OCI-LY3 (cell line): ENCODE measurements at regions not wholly inside any gene's neighbourhood (a gene's known extent, or its start where the extent isn't known, plus 50 kb on each side); places are given as distances from the start of the nearest gene placed in this dataset.

ENCODE experiments used
- H2AFZ ChIP-seq: fragments of 200-600, 300-600 bp; shearing (Covaris generic); 2 replicates; pipeline ENCODE4 v1.6.0; 2014; ENCODE audit warnings: antibody characterized with exemption, low read depth, low read length
- H3K27ac ChIP-seq: fragments of 200-600, 300-600 bp; sonication (generic); 2 replicates; pipeline ENCODE4 v1.5.1; 2014; ENCODE audit warnings: mild to moderate bottlenecking, low read length, moderate library complexity, mixed read lengths
- H3K27me3 ChIP-seq: fragments of 200-600, 300-600 bp; sonication (generic); 2 replicates; pipeline ENCODE4 v1.6.1; 2014; ENCODE audit warnings: low read depth, low read length, mixed read lengths
- H3K36me3 ChIP-seq: fragments of 200-600, 300-600 bp; sonication (generic); replicated peaks from 2 replicates; pipeline ENCODE3; 2014; ENCODE audit warnings: low read depth, low read length, mixed read lengths
- H3K4me1 ChIP-seq: fragments of 300-600, 200-600 bp; sonication (generic); 2 replicates; pipeline ENCODE4 v1.6.1; 2014; ENCODE audit warnings: low read length, mixed read lengths
- H3K4me2 ChIP-seq: fragments of 200-600, 300-600 bp; sonication (generic); 2 replicates; pipeline ENCODE4 v1.6.1; 2014; ENCODE audit warnings: low read length, mixed read lengths
- H3K4me3 ChIP-seq: fragments of 300-600, 200-600 bp; sonication (generic); 2 replicates; pipeline ENCODE4 v1.5.1; 2014; ENCODE audit warnings: antibody characterized with exemption, mild to moderate bottlenecking, low read length, moderate library complexity
- H3K79me2 ChIP-seq: fragments of 300-600, 200-600 bp; shearing (Covaris generic); 2 replicates; pipeline ENCODE4 v1.6.1; 2014; ENCODE audit warnings: mild to moderate bottlenecking, low read length, mixed read lengths
- H3K9ac ChIP-seq: fragments of 300-600, 200-600 bp; shearing (Covaris generic); 2 replicates; pipeline ENCODE4 v1.6.0; 2014; ENCODE audit warnings: mild to moderate bottlenecking, low read length, moderate library complexity
- H3K9me3 ChIP-seq: fragments of 200-600, 300-600 bp; shearing (Covaris generic); 2 replicates; pipeline ENCODE4 v1.6.1; 2014; ENCODE audit warnings: low read length, mixed read lengths; ENCODE audit not compliant: insufficient read depth
- H4K20me1 ChIP-seq: fragments of 200-600, 300-600 bp; sonication (generic); 2 replicates; pipeline ENCODE4 v1.6.1; 2016; ENCODE audit warnings: low read length, mixed read lengths; ENCODE audit not compliant: insufficient read depth
- EZH2phosphoT487 ChIP-seq: fragments of 200-600 bp; shearing (Covaris generic); IDR thresholded peaks from 2 replicates; pipeline ENCODE4 v1.6.1; 2018; ENCODE audit warnings: antibody characterized with exemption, mixed run types, low read depth
- TF ChIP-seq, protein P1 (sequence below): fragments of 200-600, 300-600 bp; sonication (generic); IDR thresholded peaks from 2 replicates; pipeline ENCODE4 v1.5.1; 2014; ENCODE audit warnings: antibody characterized with exemption, low read length, low read depth

DNA sequence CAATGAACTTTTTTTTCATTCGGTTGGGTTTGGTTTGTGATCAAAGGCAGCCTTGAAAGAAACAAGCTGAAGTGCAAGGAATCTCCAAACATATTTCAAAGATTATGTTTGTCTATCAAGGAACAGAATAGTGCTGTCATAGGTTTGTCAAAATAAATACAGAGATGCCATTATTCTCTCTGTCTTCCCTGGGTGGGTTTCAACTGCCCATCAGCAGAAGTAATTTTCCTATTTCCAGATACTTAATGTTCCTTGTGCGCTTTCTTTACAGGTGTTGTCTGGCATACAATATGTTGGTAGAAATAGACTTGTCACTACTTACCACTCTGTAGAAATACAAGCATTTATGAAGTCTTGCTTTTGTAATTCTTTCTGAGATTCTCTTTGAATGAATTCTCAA is 294.9 kb downstream of the PDHA2 start:
- no peaks in the 10 kb centered on the region for H3K36me3 ChIP-seq
- TF ChIP-seq EZH2phosphoT487 = no peak
- TF ChIP-seq, protein P1, sequence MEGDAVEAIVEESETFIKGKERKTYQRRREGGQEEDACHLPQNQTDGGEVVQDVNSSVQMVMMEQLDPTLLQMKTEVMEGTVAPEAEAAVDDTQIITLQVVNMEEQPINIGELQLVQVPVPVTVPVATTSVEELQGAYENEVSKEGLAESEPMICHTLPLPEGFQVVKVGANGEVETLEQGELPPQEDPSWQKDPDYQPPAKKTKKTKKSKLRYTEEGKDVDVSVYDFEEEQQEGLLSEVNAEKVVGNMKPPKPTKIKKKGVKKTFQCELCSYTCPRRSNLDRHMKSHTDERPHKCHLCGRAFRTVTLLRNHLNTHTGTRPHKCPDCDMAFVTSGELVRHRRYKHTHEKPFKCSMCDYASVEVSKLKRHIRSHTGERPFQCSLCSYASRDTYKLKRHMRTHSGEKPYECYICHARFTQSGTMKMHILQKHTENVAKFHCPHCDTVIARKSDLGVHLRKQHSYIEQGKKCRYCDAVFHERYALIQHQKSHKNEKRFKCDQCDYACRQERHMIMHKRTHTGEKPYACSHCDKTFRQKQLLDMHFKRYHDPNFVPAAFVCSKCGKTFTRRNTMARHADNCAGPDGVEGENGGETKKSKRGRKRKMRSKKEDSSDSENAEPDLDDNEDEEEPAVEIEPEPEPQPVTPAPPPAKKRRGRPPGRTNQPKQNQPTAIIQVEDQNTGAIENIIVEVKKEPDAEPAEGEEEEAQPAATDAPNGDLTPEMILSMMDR = no peak
- H3K27ac ChIP-seq = no peak overlapping the region
- no peak overlapping the region for H2AFZ ChIP-seq
- H3K79me2 ChIP-seq = no peaks in the 10 kb centered on the region
- no peak overlapping the region for H3K9ac ChIP-seq
- H3K27me3 ChIP-seq = no peaks in the 10 kb centered on the region
- no peaks in the 10 kb centered on the region for H3K4me1 ChIP-seq
- no peak overlapping the region for H3K4me3 ChIP-seq
- H4K20me1 ChIP-seq = no peaks in the 10 kb centered on the region
- no peaks in the 10 kb centered on the region for H3K9me3 ChIP-seq
- no peak overlapping the region for H3K4me2 ChIP-seq

DNA sequence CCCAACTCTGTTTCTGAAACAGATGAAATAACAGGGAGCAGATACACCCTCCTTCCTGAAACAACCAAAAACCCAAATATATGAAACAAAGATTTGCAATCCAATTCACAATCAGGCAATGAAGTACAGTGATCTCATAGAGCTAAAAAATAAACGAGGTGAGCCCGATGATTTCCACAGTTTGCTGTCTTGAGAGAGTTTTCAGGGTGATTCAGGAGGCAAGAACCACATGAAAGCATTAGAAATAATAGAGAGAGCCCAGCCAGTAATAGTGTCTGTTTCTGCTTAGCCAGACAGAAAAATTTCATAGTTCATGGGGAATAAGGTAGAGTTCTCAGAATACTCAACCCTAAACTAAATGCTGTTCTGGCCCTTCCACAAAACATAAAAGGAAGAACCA is 296.2 kb downstream of the PDHA2 start:
- Histone ChIP-seq H3K4me3 (no peak overlapping the region), H3K9me3 (no peaks in the 10 kb centered on the region), H4K20me1 (no peaks in the 10 kb centered on the region), H3K4me1 (no peaks in the 10 kb centered on the region), H2AFZ (no peak overlapping the region), H3K9ac (no peak overlapping the region), H3K4me2 (no peak overlapping the region), H3K79me2 (no peaks in the 10 kb centered on the region), H3K36me3 (no peaks in the 10 kb centered on the region), H3K27ac (no peak overlapping the region), H3K27me3 (no peaks in the 10 kb centered on the region)
- TF ChIP-seq EZH2phosphoT487 = no peak
- TF ChIP-seq, protein P1 = no peak

DNA sequence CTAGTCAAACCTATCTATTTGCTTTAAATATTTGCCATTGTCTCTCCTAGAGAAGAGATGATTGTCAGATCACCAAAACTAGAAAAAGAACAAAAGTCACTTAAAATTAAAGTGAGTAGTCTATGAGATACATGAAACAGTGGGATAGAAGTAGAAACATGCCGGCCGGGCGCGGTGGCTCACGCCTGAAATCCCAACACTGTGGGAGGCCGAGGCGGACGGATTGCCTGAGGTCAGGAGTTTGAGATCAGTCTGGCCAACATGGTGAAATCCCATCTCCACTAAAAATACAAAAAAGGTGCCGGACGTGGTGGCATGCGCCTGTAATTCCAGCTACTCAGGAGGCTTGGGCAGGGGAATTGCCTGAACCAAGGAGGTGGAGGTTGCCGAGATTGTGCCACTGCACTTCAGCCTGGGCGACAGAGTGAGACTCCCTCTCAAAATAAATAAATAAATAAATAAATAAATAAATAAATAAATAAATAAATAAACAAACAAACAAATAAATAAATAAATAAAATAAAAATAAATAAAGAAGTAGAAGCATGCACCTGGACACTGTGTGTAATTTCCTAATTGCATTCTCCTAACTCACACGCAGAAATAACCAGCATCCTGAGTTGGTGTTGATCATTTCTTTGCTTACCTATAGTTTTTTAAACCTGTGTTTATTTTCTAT is 299.5 kb downstream of the PDHA2 start:
- no peak overlapping the region for H2AFZ ChIP-seq
- H3K4me2 ChIP-seq = no peak overlapping the region
- H3K79me2 ChIP-seq = no peaks in the 10 kb centered on the region
- H3K4me3 ChIP-seq = no peak overlapping the region
- H3K9me3 ChIP-seq = no peaks in the 10 kb centered on the region
- H3K9ac ChIP-seq = no peak overlapping the region
- H3K27ac ChIP-seq = no peak overlapping the region
- no peaks in the 10 kb centered on the region for H3K36me3 ChIP-seq
- no peaks in the 10 kb centered on the region for H4K20me1 ChIP-seq
- H3K4me1 ChIP-seq = no peaks in the 10 kb centered on the region
- no peak for TF ChIP-seq EZH2phosphoT487
- TF ChIP-seq, protein P1 = no peak
- H3K27me3 ChIP-seq = no peaks in the 10 kb centered on the region

DNA sequence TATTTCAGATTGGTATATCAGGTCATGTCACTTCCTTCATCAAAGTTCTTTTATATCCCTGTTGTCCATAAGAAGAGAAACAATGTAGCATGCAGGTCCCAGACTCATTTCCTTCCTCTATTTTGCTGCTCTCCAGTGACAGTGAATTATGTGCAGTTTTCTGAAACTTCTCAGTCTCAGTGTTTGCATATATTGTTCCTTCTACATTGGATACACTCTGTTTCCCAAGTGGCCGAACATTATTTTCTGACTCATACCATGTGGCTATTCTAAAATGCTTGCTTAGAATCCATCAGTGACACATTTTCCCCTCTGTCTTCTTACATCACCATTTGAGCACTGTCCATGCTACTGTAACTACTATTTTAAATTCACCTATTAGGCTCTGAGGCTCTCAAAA is 305.7 kb downstream of the PDHA2 start:
- no peak overlapping the region for H3K9ac ChIP-seq
- H3K27ac ChIP-seq = no peak overlapping the region
- H2AFZ ChIP-seq = no peak overlapping the region
- H3K4me1 ChIP-seq = no peaks in the 10 kb centered on the region
- no peaks in the 10 kb centered on the region for H3K79me2 ChIP-seq
- no peak for TF ChIP-seq EZH2phosphoT487
- TF ChIP-seq, protein P1 = no peak
- H3K36me3 ChIP-seq = no peaks in the 10 kb centered on the region
- no peak overlapping the region for H3K4me3 ChIP-seq
- no peaks in the 10 kb centered on the region for H4K20me1 ChIP-seq
- no peaks in the 10 kb centered on the region for H3K9me3 ChIP-seq
- H3K27me3 ChIP-seq = no peaks in the 10 kb centered on the region
- no peak overlapping the region for H3K4me2 ChIP-seq
